IMR-90 (cell line): ENCODE measurements at regions not wholly inside any gene's neighbourhood (a gene's known extent, or its start where the extent isn't known, plus 50 kb on each side); places are given as distances from the start of the nearest gene placed in this dataset.

Experiments
- ATAC-seq: fragments of 200-7000 bp; cut with Tn5 transposase; 2 replicates; pipeline ENCODE4 v1.9.1; 2020; ENCODE audit warnings: low read depth, mild to moderate bottlenecking, moderate library complexity
- BruUV-seq: library from RNA; stranded (reverse); fragments of 400-500 nt; replicated peaks from 2 replicates; lab custom pipeline; 2021; lab: Mats Ljungman, UMichigan
- CTCF ChIA-PET: fragments of 300-600 bp; formaldehyde crosslinking; extraction: SDS; loops from one replicate; lab custom pipeline; 2021; ENCODE audit warnings: antibody characterized with exemption; lab: Yijun Ruan, JAX
- POLR2A ChIA-PET: fragments of 300-600 bp; sonication (Branson Sonifier 250); formaldehyde crosslinking; loops from one replicate; lab custom pipeline; 2022; ENCODE audit warnings: antibody characterized with exemption; ENCODE audit not compliant: unreplicated experiment; lab: Charles Lee
- DNase-seq: peaks from one replicate; pipeline ENCODE4 v3.0.0; 2013
- H2AFZ ChIP-seq: replicated peaks from 2 replicates; pipeline ENCODE3; 2013; ENCODE audit warnings: low read length, mild to moderate bottlenecking; ENCODE audit not compliant: poor library complexity
- H2AK5ac ChIP-seq: 2 replicates; pipeline ENCODE4 v1.6.1; 2013; ENCODE audit warnings: low read depth, low read length, inconsistent platforms
- H2AK9ac ChIP-seq: replicated peaks from 2 replicates; pipeline ENCODE3; 2013; ENCODE audit warnings: mild to moderate bottlenecking, low read depth, low read length, moderate library complexity; ENCODE audit not compliant: poor library complexity
- H2BK120ac ChIP-seq: 2 replicates; pipeline ENCODE4 v1.6.1; 2013; ENCODE audit warnings: low read depth, low read length, inconsistent platforms
- H2BK15ac ChIP-seq: 3 replicates; pipeline ENCODE4 v1.6.1; 2013; ENCODE audit warnings: low read depth, low read length, inconsistent platforms
- H2BK20ac ChIP-seq: 2 replicates; pipeline ENCODE4 v1.6.1; 2013; ENCODE audit warnings: low read depth, mild to moderate bottlenecking, inconsistent platforms, low read length, moderate library complexity
- H2BK5ac ChIP-seq: 2 replicates; pipeline ENCODE4 v1.6.1; 2013; ENCODE audit warnings: mild to moderate bottlenecking, low read depth, low read length, inconsistent platforms; ENCODE audit not compliant: poor library complexity, severe bottlenecking
- H3K14ac ChIP-seq: replicated peaks from 2 replicates; pipeline ENCODE4 v1.6.1; 2013; ENCODE audit warnings: low read depth, low read length, inconsistent platforms
- H3K18ac ChIP-seq: 2 replicates; pipeline ENCODE4 v1.6.1; 2013; ENCODE audit warnings: low read depth, low read length, control low read depth
- H3K23ac ChIP-seq: 2 replicates; pipeline ENCODE4 v1.6.1; 2013; ENCODE audit warnings: low read depth, low read length, inconsistent platforms
- H3K27ac ChIP-seq: 2 replicates; pipeline ENCODE4 v1.5.1; 2013; ENCODE audit warnings: mild to moderate bottlenecking, control low read depth, low read length; ENCODE audit not compliant: insufficient read depth
- H3K27me3 ChIP-seq: 2 replicates; pipeline ENCODE4 v1.6.1; 2013; ENCODE audit warnings: low read length; ENCODE audit not compliant: control insufficient read depth, insufficient read depth
- H3K36me3 ChIP-seq: 2 replicates; pipeline ENCODE4 v1.6.1; 2013; ENCODE audit warnings: low read length, mixed read lengths; ENCODE audit not compliant: control insufficient read depth, insufficient read depth
- H3K4ac ChIP-seq: 2 replicates; pipeline ENCODE4 v1.6.1; 2013; ENCODE audit warnings: low read depth, low read length, inconsistent platforms
- H3K4me1 ChIP-seq: 2 replicates; pipeline ENCODE4 v1.6.1; 2013; ENCODE audit warnings: low read length, mixed read lengths; ENCODE audit not compliant: control insufficient read depth, insufficient read depth
- H3K4me2 ChIP-seq: 2 replicates; pipeline ENCODE4 v1.6.1; 2013; ENCODE audit warnings: low read depth, mild to moderate bottlenecking, control low read depth, low read length, moderate library complexity
- H3K4me3 ChIP-seq: 2 replicates; pipeline ENCODE4 v1.5.1; 2013; ENCODE audit warnings: low read depth, mild to moderate bottlenecking, control low read depth, low read length, moderate library complexity; ENCODE audit not compliant: insufficient read depth
- H3K56ac ChIP-seq: 2 replicates; pipeline ENCODE4 v1.6.1; 2013; ENCODE audit warnings: low read length, inconsistent platforms; ENCODE audit not compliant: insufficient read depth; ENCODE audit errors: extremely low read depth
- H3K79me1 ChIP-seq, 2 experiments: 2 replicates each; pipeline ENCODE4 v1.6.1; 2013; ENCODE audit warnings: low read length in 2 of 2, inconsistent platforms in 1 of 2, low read depth in 1 of 2
- H3K9ac ChIP-seq: 2 replicates; pipeline ENCODE4 v1.6.1; 2013; ENCODE audit warnings: low read depth, low read length, control low read depth
- H3K9me1 ChIP-seq: 2 replicates; pipeline ENCODE4 v1.6.1; 2013; ENCODE audit warnings: low read length, inconsistent platforms; ENCODE audit not compliant: insufficient read depth
- H3K9me3 ChIP-seq: 2 replicates; pipeline ENCODE4 v1.6.1; 2013; ENCODE audit warnings: low read length; ENCODE audit not compliant: control insufficient read depth, insufficient read depth
- H4K20me1 ChIP-seq: 2 replicates; pipeline ENCODE4 v1.6.1; 2013; ENCODE audit warnings: low read length, inconsistent platforms; ENCODE audit not compliant: insufficient read depth
- H4K5ac ChIP-seq: 2 replicates; pipeline ENCODE4 v1.6.1; 2013; ENCODE audit warnings: mild to moderate bottlenecking, low read depth, low read length, control low read depth
- H4K8ac ChIP-seq, 2 experiments: 2 replicates each; pipeline ENCODE4 v1.6.1; 2013; ENCODE audit warnings: low read depth in 2 of 2, low read length in 2 of 2, control low read depth in 1 of 2, inconsistent platforms in 1 of 2
- H4K91ac ChIP-seq: 2 replicates; pipeline ENCODE4 v1.6.1; 2013; ENCODE audit warnings: low read depth, low read length, inconsistent platforms; ENCODE audit not compliant: insufficient read depth
- BHLHE40 ChIP-seq: fragments of 150-350 bp; IDR thresholded peaks from 2 replicates; pipeline ENCODE4 v1.6.1; 2016; ENCODE audit warnings: mild to moderate bottlenecking, low read depth, low read length
- CEBPB ChIP-seq: IDR thresholded peaks from 2 replicates; pipeline ENCODE4 v1.6.1; 2012; ENCODE audit warnings: low read depth, low read length, improper control_type of control experiment
- CHD1 ChIP-seq: IDR thresholded peaks from 2 replicates; pipeline ENCODE4 v1.6.1; 2012; ENCODE audit warnings: low read depth, low read length, improper control_type of control experiment
- CTCF ChIP-seq: conservative IDR thresholded peaks from 2 replicates; pipeline ENCODE4 v1.5.1; 2012; ENCODE audit warnings: mild to moderate bottlenecking, low read depth, low read length, improper control_type of control experiment
- ELK1 ChIP-seq: fragments of 150-350 bp; IDR thresholded peaks from 2 replicates; pipeline ENCODE4 v1.6.1; 2016; ENCODE audit warnings: low read depth, mild to moderate bottlenecking, low read length, moderate library complexity, borderline replicate concordance
- FOS ChIP-seq: fragments of 150-350 bp; IDR thresholded peaks from 2 replicates; pipeline ENCODE4 v1.6.1; 2016; ENCODE audit warnings: low read depth, low read length
- MAFK ChIP-seq: IDR thresholded peaks from 2 replicates; pipeline ENCODE4 v1.6.1; 2012; ENCODE audit warnings: low read depth, low read length, improper control_type of control experiment
- MAZ ChIP-seq: IDR thresholded peaks from 2 replicates; pipeline ENCODE4 v1.6.1; 2012; ENCODE audit warnings: low read depth, mild to moderate bottlenecking, low read length, improper control_type of control experiment, moderate library complexity, borderline replicate concordance
- MXI1 ChIP-seq: IDR thresholded peaks from 2 replicates; pipeline ENCODE4 v1.6.1; 2012; ENCODE audit warnings: low read depth, mild to moderate bottlenecking, low read length, moderate library complexity, borderline replicate concordance
- NFE2L2 ChIP-seq: fragments of 150-350 bp; IDR thresholded peaks from 2 replicates; pipeline ENCODE4 v1.6.1; 2016; ENCODE audit warnings: low read depth, mild to moderate bottlenecking, low read length
- POLR2A ChIP-seq: IDR thresholded peaks from 2 replicates; pipeline ENCODE4 v1.6.1; 2012; ENCODE audit warnings: mild to moderate bottlenecking, low read depth, low read length
- RAD21 ChIP-seq: IDR thresholded peaks from 2 replicates; pipeline ENCODE4 v1.6.1; 2012; ENCODE audit warnings: low read length, improper control_type of control experiment
- RCOR1 ChIP-seq: IDR thresholded peaks from 2 replicates; pipeline ENCODE4 v1.6.1; 2012; ENCODE audit warnings: mild to moderate bottlenecking, low read length, improper control_type of control experiment; ENCODE audit not compliant: insufficient replicate concordance
- RFX5 ChIP-seq: IDR thresholded peaks from 2 replicates; pipeline ENCODE4 v1.8.0; 2012; ENCODE audit warnings: low read depth, mild to moderate bottlenecking, low read length, moderate library complexity
- SMC3 ChIP-seq: fragments of 150-350 bp; IDR thresholded peaks from 2 replicates; pipeline ENCODE4 v1.6.1; 2016; ENCODE audit warnings: low read depth, mild to moderate bottlenecking, antibody characterized with exemption, low read length, moderate library complexity
- USF2 ChIP-seq: fragments of 150-350 bp; IDR thresholded peaks from 2 replicates; pipeline ENCODE4 v1.6.1; 2017; ENCODE audit warnings: mild to moderate bottlenecking, antibody characterized with exemption, low read length, low read depth
- dilution Hi-C: fragments of 300-500 bp; cut with HindIII; formaldehyde crosslinking; loops from one replicate; pipeline ENCODE4 v1.14.3; 2018; ENCODE audit warnings: low sequenced_read_pairs; ENCODE audit not compliant: unreplicated experiment
- in situ Hi-C: fragments of 300-500 bp; cut with MboI; formaldehyde crosslinking; loops from 3 replicates; pipeline ENCODE4 v1.14.3; 2019; ENCODE audit warnings: low sequenced_read_pairs, inconsistent platforms, mixed read lengths
- intact Hi-C: fragments of 100-400 bp; cut with micrococcal nuclease; formaldehyde crosslinking; loops from 2 replicates; pipeline ENCODE4 v1.10.0; 2022

- Histone ChIP-seq H2AFZ (no peak overlapping the region), H2BK15ac (no peak overlapping the region), H2BK5ac (no peak overlapping the region), H3K9me3 (no peaks in the 10 kb centered on the region), H2AK9ac (no peak overlapping the region), H3K56ac (no peak overlapping the region), H3K23ac (no peak overlapping the region), H3K4me3 (no peak overlapping the region), H3K14ac (no peak overlapping the region), H3K4me2 (no peak overlapping the region), H3K4ac (no peak overlapping the region), H3K27ac (no peak overlapping the region), H4K8ac (no peak overlapping the region), H2BK20ac (no peak overlapping the region), H3K9ac (no peak overlapping the region), H4K91ac (no peak overlapping the region), H4K20me1 (no peaks in the 10 kb centered on the region), H4K5ac (no peak overlapping the region), H3K4me1 (no peaks in the 10 kb centered on the region), H2BK120ac (no peak overlapping the region), H3K27me3 (no peaks in the 10 kb centered on the region), H3K79me1 (no peaks in the 10 kb centered on the region), H2AK5ac (no peak overlapping the region), H3K18ac (no peak overlapping the region), H3K36me3 (no peaks in the 10 kb centered on the region), H3K9me1 (no peaks in the 10 kb centered on the region)
- ATAC-seq (no peak), DNase-seq (peak; percentile 3)
- dilution Hi-C loops, result no loop called here
- in situ Hi-C loops, result loop anchor here (5.0 kb wide), 1 partner anchor 400 kb away; no protein-coding TSS in a partner anchor
- ChIA-PET POLR2A (no interaction called here), CTCF (interaction anchor here (2.5 kb wide), 1 partner anchor 400 kb away, joined by 15 read pairs; no protein-coding TSS in a partner anchor)
- TF ChIP-seq MXI1 (no peak), MAZ (no peak), RCOR1 (no peak), SMC3 (no peak), FOS (no peak), RFX5 (no peak), CEBPB (no peak), BHLHE40 (no peak), NFE2L2 (no peak), ELK1 (no peak), MAFK (no peak), CTCF (no peak), RAD21 (no peak), POLR2A (no peak), USF2 (no peak), CHD1 (no peak)
- intact Hi-C loops, result loop anchor here (5.0 kb wide), 2 partner anchors 110 to 175 kb away; no protein-coding TSS in a partner anchor
- no TSS peak for BruUV-seq
Measured at GRCh38 chr12:85466890-85467289, 186.9 kb downstream of the ALX1 start.
